Neural crest cell (in vitro differentiated cells): ENCODE measurements at regions not wholly inside any gene's neighbourhood (a gene's known extent, or its start where the extent isn't known, plus 50 kb on each side); places are given as distances from the start of the nearest gene placed in this dataset.

Experiments used
- DNase-seq: peaks from one replicate; pipeline ENCODE4 v3.0.0; 2021; ENCODE audit warnings: low read depth, mixed read lengths, low spot score
- H3K27ac Mint-ChIP-seq: one replicate; pipeline ENCODE4 v1.8.0; 2021; ENCODE audit warnings: mild to moderate bottlenecking, mixed read lengths; ENCODE audit not compliant: unreplicated experiment
- H3K27me3 Mint-ChIP-seq: 2 replicates; pipeline ENCODE4 v1.8.0; 2021; ENCODE audit warnings: low read depth, mild to moderate bottlenecking, mixed read lengths
- H3K36me3 Mint-ChIP-seq: 2 replicates; pipeline ENCODE4 v1.8.0; 2021; ENCODE audit warnings: low read depth, mild to moderate bottlenecking, mixed read lengths
- H3K4me1 Mint-ChIP-seq: 2 replicates; pipeline ENCODE4 v1.8.0; 2021; ENCODE audit warnings: mixed read lengths
- H3K4me3 Mint-ChIP-seq: one replicate; pipeline ENCODE4 v1.8.0; 2021; ENCODE audit warnings: mild to moderate bottlenecking, mixed read lengths
- H3K9me3 Mint-ChIP-seq: 2 replicates; pipeline ENCODE4 v1.8.0; 2021; ENCODE audit warnings: mixed read lengths
- TF ChIP-seq, protein P1 (sequence below): fragments of 200-600 bp; sonication (generic); conservative IDR thresholded peaks from 2 replicates; pipeline ENCODE4 v1.5.0; 2021; ENCODE audit warnings: antibody characterized with exemption, mild to moderate bottlenecking

DNA sequence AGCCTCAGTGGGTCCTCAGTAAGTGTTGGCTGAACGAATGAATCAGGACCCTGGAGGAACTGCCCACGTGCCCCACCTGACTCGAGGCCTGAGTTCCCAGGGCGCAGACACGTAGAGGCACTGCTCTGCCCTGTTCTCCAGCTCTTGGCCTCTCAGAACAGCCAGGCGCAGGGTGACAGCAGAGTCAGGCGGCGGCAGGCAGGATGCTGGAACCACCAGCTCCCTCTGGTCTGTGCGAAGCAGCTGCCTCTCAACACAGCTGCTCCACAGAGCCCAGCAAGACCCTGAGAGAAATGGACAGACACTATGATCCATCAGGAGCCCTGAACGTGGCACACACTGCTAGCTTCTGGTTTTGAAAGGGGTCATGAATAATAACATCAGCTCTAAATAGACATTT is 53.1 kb upstream of the BCO1 start:
- TF ChIP-seq, protein P1, sequence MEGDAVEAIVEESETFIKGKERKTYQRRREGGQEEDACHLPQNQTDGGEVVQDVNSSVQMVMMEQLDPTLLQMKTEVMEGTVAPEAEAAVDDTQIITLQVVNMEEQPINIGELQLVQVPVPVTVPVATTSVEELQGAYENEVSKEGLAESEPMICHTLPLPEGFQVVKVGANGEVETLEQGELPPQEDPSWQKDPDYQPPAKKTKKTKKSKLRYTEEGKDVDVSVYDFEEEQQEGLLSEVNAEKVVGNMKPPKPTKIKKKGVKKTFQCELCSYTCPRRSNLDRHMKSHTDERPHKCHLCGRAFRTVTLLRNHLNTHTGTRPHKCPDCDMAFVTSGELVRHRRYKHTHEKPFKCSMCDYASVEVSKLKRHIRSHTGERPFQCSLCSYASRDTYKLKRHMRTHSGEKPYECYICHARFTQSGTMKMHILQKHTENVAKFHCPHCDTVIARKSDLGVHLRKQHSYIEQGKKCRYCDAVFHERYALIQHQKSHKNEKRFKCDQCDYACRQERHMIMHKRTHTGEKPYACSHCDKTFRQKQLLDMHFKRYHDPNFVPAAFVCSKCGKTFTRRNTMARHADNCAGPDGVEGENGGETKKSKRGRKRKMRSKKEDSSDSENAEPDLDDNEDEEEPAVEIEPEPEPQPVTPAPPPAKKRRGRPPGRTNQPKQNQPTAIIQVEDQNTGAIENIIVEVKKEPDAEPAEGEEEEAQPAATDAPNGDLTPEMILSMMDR: no peak
- no peak overlapping the region for H3K27ac Mint-ChIP-seq
- no peak overlapping the region for H3K4me3 Mint-ChIP-seq
- H3K36me3 Mint-ChIP-seq: no peaks in the 10 kb centered on the region
- H3K9me3 Mint-ChIP-seq: no peaks in the 10 kb centered on the region
- H3K4me1 Mint-ChIP-seq: peaks cover 17% of the 10 kb centered on the region
- no peak for DNase-seq
- no peaks in the 10 kb centered on the region for H3K27me3 Mint-ChIP-seq

DNA sequence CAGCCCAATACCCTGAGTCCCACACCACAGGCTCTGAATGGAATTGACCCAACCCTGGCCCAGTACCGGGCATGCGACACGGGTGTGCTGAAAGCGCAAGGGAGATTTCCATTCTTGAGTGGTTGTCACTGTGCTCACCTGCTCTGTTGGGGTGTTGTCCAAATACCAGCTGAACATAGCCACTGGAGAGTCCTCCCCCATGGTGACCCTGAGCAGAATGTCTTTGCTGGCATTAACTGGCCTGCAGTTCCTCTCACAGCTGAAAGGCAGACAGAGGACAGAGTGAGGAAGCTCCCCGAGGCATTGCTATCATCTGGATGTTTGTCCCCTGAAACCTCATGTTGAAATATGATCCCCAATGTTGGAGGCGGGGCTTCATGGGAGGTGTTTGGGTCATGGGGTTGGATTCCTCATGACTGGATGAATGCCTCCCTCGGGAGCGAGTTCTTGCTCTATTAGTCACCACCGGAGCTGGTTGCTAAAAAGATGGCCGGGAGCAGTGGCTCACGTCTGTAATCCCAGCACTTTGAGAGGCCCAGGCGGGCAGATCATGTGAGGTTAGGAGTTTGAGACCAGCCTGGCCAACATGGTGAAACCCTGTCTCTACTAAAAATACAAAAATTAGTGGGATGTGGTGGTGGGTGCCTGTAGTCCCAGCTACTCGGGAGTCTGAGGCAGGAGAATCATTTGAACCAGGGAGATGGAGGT is 57.3 kb upstream of the BCO1 start:
- peak; percentile 57 for DNase-seq
- TF ChIP-seq, protein P1: no peak
- Mint-ChIP-seq H3K4me1 (peaks cover 13% of the 10 kb centered on the region), H3K36me3 (no peaks in the 10 kb centered on the region), H3K9me3 (no peaks in the 10 kb centered on the region), H3K27ac (peak overlapping the region; percentile 92), H3K4me3 (peak overlapping the region; percentile 34), H3K27me3 (no peaks in the 10 kb centered on the region)

DNA sequence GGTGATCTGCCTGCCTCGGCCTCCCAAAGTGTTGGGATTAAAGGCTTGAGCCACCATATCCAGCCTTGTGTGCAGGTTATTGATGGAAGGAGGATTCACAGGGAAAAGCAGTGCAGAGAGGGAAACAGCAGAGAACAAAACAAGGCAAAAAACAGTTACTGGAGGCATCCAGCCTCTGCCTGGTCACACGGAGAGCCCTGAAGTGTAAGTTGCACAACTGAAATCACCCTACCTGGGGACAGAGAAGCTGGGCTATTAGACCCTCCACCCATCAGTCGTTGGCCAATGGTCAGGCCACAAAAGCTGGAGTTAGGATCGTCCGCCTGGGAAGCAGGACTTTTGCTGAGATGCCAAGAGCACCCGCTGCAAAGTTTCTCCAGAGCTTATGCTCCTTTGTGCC is 57.9 kb upstream of the BCO1 start:
- H3K4me1 Mint-ChIP-seq: peaks cover 13% of the 10 kb centered on the region
- H3K9me3 Mint-ChIP-seq: no peaks in the 10 kb centered on the region
- TF ChIP-seq, protein P1: no peak
- H3K4me3 Mint-ChIP-seq: no peak overlapping the region
- no peaks in the 10 kb centered on the region for H3K27me3 Mint-ChIP-seq
- H3K36me3 Mint-ChIP-seq: no peaks in the 10 kb centered on the region
- DNase-seq: no peak
- H3K27ac Mint-ChIP-seq: no peak overlapping the region

DNA sequence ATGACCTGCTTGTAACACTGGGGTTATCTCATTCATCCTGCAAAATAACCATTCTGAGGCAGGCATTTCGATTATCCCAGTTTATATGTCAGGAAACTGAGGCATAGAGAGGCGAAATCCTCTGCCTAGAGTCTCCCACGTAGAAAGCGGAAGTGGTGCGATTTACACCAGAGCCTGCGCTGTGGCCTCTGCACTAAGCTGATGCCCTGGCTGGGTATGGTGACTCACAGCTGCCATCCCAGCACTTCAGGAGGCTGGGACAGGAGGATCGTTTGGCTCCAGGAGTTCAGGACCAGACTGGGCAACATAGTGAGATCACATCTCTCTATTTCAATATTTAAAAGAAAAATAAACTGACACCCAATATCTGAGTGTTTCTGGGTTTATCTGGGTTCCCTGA is 59.3 kb upstream of the BCO1 start:
- H3K36me3 Mint-ChIP-seq: no peaks in the 10 kb centered on the region
- H3K4me1 Mint-ChIP-seq: peaks cover 13% of the 10 kb centered on the region
- H3K9me3 Mint-ChIP-seq: no peaks in the 10 kb centered on the region
- TF ChIP-seq, protein P1: no peak
- H3K4me3 Mint-ChIP-seq: no peak overlapping the region
- no peaks in the 10 kb centered on the region for H3K27me3 Mint-ChIP-seq
- no peak overlapping the region for H3K27ac Mint-ChIP-seq
- DNase-seq: no peak

DNA sequence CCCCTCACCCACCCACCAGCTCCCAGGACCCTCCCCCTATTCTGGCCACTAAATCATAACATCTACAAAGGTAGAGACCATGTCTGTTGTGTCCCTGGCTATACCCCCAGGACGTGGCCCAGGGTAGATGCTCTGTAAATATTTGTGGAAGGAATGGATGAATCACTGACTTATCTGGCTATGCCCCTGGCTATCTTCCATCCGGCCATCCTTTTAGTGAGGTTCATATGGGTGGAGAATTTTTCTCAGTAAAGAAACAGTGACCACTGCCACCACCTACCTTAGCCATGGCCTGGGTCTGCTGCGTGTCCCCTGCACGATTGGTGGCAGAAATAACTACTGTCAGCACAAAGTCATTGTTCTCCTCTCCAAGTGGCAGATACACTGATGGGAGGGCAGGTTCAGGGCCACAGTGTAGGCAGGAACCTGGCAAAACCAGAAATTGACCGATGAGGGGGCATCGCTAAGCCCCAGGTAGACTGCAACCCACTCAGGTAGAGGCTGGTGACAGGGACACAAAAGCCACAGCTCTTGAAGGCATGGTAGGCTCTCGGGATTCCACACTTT is 63.1 kb upstream of the BCO1 start:
- Mint-ChIP-seq H3K27ac (no peak overlapping the region), H3K4me3 (no peak overlapping the region), H3K27me3 (no peaks in the 10 kb centered on the region), H3K36me3 (no peaks in the 10 kb centered on the region), H3K4me1 (no peaks in the 10 kb centered on the region), H3K9me3 (no peaks in the 10 kb centered on the region)
- DNase-seq: no peak
- TF ChIP-seq, protein P1: no peak
